Sciatic nerve (tissue), 2 donors: ENCODE measurements at regions not wholly inside any gene's neighbourhood (a gene's known extent, or its start where the extent isn't known, plus 50 kb on each side); places are given as distances from the start of the nearest gene placed in this dataset.
"Not testable (repeated sequence)": the region's sequence is repeated elsewhere in the genome, so short reads cannot be mapped to it uniquely, and the experiment has no call there.

ENCODE experiments used
- ATAC-seq: fragments of 200-7000 bp; cut with Tn5 transposase; one replicate; pipeline ENCODE4 v1.9.1; 2020; ENCODE audit warnings: mild to moderate bottlenecking, moderate library complexity
- DNase-seq: peaks from one replicate; pipeline ENCODE4 v3.0.0-alpha.2; 2020; ENCODE audit warnings: low spot score
- intact Hi-C: fragments of 100-400 bp; cut with DNase I; formaldehyde crosslinking; loops from one replicate; pipeline ENCODE4 v1.14.2; 2022
- donor health status: DM: no; HTN: no; CAD: no.
- donor health status: DM: no; HTN: no; CAD: no.

GRCh38 chr2:4101936-4102335 is 398.6 kb downstream of the DCDC2C start:
- no peak for ATAC-seq
- intact Hi-C loops: no loop called here
- no peak for DNase-seq

GRCh38 chr2:4107179-4107578 is 403.8 kb downstream of the DCDC2C start:
- DNase-seq (no peak), ATAC-seq (no peak)
- intact Hi-C loops: no loop called here

- intact Hi-C loops: no loop called here
- no peak for DNase-seq
- no peak for ATAC-seq
These were observed 406.9 kb downstream of the DCDC2C start for GRCh38 chr2:4110273-4110672.

- ATAC-seq, DNase-seq, intact Hi-C loops: not testable (repeated sequence)
These were observed 412.1 kb downstream of the DCDC2C start for GRCh38 chr2:4115435-4115834.

- ATAC-seq (no peak), DNase-seq (no peak)
- intact Hi-C loops: no loop called here
These were observed 419.4 kb downstream of the DCDC2C start for GRCh38 chr2:4122726-4123125.

GRCh38 chr2:4130651-4131050 is 427.3 kb downstream of the DCDC2C start:
- intact Hi-C loops: no loop called here
- no peak for ATAC-seq
- no peak for DNase-seq

GRCh38 chr2:4134551-4135550 is 431.5 kb downstream of the DCDC2C start:
- intact Hi-C loops: no loop called here
- ATAC-seq (no peak), DNase-seq (no peak)

- ATAC-seq (no peak), DNase-seq (no peak)
- intact Hi-C loops: no loop called here
These were observed 432.4 kb downstream of the DCDC2C start for GRCh38 chr2:4135765-4136164.

GRCh38 chr2:4139316-4139715 is 435.9 kb downstream of the DCDC2C start:
- intact Hi-C loops: no loop called here
- DNase-seq (no peak), ATAC-seq (no peak)

- intact Hi-C loops: no loop called here
These were observed 436.4 kb downstream of the DCDC2C start for GRCh38 chr2:4139731-4140130.

GRCh38 chr2:4140281-4140970 is 437.1 kb downstream of the DCDC2C start:
- ATAC-seq: no peak
- no peak for DNase-seq
- intact Hi-C loops: no loop called here

More at GRCh38 chr2:4139731-4140130, 436.4 kb downstream of the DCDC2C start:
- ATAC-seq (no peak), DNase-seq (no peak)

GRCh38 chr2:4144731-4145130 is 441.4 kb downstream of the DCDC2C start:
- DNase-seq (no peak), ATAC-seq (no peak)
- intact Hi-C loops: no loop called here

- intact Hi-C loops: no loop called here
- DNase-seq (no peak), ATAC-seq (no peak)
These were observed 448.1 kb downstream of the DCDC2C start for GRCh38 chr2:4151521-4151920.

- ATAC-seq (no peak), DNase-seq (no peak)
- intact Hi-C loops: no loop called here
These were observed 448.7 kb downstream of the DCDC2C start for GRCh38 chr2:4152051-4152450.

- DNase-seq (no peak), ATAC-seq (no peak)
- intact Hi-C loops: no loop called here
These were observed 465.5 kb downstream of the DCDC2C start for GRCh38 chr2:4168834-4169233.

GRCh38 chr2:4174796-4175195 is 471.4 kb downstream of the DCDC2C start:
- intact Hi-C loops: no loop called here
- ATAC-seq (no peak), DNase-seq (no peak)

GRCh38 chr2:4175343-4175742 is 472.0 kb downstream of the DCDC2C start:
- ATAC-seq (no peak), DNase-seq (no peak)
- intact Hi-C loops: no loop called here

GRCh38 chr2:4180631-4181030 is 477.3 kb downstream of the DCDC2C start:
- ATAC-seq (no peak), DNase-seq (no peak)
- intact Hi-C loops: no loop called here

GRCh38 chr2:4181062-4181461 is 477.7 kb downstream of the DCDC2C start:
- intact Hi-C loops: no loop called here
- ATAC-seq: no peak
- DNase-seq: no peak

- DNase-seq (no peak), ATAC-seq (no peak)
- intact Hi-C loops: no loop called here
These were observed 485.2 kb downstream of the DCDC2C start for GRCh38 chr2:4188561-4188960.
